Bone marrow (tissue), 2 donors: ENCODE measurements at regions not wholly inside any gene's neighbourhood (a gene's known extent, or its start where the extent isn't known, plus 50 kb on each side); places are given as distances from the start of the nearest gene placed in this dataset.

Source experiments
- DNase-seq, 2 donors: peaks; one replicate each; lab custom pipeline; 2025; lab: John Stamatoyannopoulos, UW

DNA sequence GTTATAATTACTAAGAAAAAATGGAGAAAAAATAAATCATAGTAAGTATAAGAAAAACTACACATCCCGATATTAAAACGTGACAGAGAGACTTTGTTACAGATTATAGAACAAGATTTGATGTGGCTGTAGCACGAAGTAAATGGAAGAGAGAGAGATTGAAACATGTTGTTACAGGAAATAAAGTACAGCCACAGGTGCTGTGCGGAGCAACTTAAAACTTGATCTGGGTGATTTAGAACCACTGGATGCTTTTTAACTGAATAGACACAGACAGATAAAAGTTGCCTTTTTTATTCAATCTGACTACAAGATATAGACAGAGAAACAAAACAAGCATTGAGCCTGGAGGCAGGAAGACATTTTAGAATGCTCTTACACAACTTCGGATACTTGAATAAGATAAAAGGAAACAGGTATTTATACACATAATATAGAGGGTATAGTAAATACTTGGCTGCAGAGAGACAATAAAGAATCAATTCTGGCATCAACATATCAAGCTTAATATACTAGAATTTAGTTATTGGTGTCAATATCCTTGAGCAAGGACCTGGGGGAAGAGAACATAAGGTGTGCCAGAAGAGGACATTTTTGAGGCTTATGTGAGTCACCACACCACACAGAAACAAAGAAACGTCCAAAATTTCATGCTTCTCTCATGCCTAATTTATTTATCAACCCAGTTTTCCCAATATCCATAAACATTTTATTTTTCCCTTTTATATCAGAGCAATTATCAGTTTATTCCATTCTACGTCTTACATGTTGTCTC, 548.5 kb downstream of the SLITRK1 start:
- no peak for DNase-seq

GRCh38 chr13:83332751-83333150, 549.5 kb downstream of the SLITRK1 start:
- no peak for DNase-seq

DNA sequence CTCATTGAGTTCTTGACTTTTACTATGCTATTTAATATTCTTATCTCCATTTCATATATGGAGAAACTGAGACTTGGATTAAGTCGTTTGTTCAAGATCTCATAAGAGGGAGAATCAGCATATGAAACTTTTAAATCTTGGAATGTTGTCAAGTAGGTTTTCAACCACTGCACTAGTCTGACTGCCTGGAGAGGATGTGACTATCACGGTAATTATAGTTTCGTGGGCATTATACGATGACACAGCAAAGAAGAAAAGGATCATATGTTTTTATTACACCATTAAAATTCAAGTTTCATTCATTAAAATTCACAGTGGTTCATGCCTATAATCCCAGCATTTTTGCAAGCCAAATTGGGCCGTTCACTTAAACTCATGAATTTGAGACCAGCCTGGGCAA, 555.2 kb downstream of the SLITRK1 start:
- DNase-seq, result no peak

DNA sequence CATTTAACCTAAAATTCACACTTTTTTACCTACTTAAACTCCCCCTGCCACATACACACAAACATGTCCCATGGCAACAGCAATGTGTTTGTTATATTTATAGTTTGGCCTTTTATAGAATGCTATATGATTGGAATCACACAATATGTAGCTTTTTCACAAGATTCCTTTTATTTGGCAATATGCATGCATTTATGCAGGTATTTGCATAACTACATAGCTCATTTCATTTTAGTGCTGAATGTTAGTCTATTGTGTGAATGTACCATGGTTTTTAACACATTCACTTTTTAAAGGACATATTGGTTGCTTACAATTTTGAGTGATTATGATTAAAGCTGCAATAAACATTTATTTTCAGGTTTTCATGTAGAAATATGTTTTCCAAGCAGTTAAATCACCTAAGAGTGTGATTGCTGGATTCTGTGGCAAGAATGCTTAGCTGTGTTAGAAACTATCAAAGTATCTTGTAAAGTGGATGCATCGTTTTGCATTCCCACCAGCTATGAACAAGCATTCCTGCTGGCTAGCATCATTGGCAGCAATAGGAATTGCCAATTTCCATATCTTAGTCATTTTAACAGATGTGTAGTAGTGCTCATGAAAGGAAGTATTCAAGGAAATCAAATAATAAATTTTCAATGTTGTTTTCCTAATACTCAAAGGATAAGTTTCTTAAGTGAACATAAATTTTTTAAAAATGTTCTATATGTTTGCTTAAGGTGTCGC, 557.0 kb downstream of the SLITRK1 start:
- no peak for DNase-seq

DNA sequence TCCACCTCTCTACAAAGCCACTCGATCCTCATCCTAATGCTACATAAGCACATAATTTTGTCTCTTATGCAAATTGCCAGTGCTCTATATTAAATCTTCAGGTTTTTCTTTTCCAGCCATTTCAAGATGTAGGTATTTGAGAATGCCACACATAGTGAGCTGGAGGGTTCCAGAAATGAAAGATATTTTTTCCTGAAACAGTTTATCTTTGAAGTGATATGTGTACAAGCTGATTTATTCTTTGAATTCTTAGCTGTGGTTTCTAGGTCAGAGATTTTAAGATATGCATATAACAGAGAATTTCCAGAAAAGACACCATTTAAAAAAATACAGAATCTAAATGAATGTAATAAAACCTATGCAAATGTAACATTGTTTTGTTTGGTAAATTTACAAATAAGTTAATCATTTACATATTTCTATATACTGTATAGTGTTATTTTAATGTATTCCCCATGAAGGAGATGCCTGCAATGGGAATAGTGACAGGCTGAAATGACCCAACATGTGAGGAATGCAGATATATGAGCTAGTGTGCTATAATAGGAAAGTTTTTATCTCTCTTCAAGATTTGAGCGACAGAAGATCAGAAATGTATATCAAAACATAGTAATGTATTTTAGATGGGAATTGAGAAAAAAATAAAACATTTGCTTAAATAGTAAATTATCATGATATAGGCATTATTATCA, 570.2 kb downstream of the SLITRK1 start:
- DNase-seq, result no peak

- no peak for DNase-seq
Observed at GRCh38 chr13:83298617-83299016, 583.7 kb downstream of the SLITRK1 start.

DNA sequence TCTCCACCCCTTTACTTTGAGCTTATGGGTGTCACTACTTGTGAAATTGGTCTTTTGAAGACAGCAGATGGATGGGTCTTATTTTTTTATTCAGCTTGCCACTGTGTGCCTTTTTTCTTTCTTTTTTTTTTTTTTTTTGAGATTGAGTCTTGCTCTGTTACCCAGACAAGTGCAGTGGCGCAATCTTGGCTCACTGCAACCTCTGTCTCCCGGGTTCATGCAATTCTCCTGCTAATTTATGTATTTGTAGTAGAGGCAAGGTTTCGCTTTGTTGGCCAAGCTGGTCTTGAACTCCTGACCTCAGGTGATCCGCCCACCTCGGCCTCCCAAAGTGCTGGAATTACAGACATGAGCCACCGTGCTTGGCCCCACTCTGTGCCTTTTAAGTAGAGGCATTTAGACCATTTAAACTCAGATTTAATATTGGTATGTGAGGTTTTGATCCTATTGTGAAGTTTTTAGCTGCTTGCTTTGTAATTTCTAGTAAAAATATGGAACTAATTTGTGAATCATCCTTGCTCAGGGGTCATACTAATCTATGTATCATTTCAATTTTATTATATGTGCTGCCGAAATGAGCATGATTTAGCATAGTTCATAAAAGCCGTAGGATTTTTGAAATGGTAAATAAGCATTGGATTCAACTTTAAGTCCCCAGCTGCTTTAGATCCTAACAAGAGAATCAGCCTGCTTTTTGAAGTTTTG, 584.5 kb downstream of the SLITRK1 start:
- DNase-seq, result no peak

DNA sequence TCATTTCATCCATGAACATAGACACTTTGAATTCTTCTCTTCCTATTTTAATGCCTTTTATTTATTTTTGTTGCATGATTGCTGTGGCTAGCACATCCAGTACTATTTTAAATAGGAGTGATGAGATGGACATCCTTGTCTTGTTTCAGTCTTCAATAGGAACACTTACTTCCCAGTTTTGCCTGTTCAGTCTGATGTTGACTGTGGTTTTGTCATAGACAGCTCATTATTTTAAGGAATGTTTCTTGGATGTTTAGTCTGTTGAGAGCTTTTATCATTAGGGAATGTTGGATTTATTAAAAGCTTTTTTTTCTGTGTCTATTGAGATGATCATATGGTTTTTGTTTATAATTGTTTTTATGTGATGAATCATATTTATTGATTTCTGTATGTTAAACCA, 586.6 kb downstream of the SLITRK1 start:
- DNase-seq, result no peak

GRCh38 chr13:83286737-83287136, 595.5 kb downstream of the SLITRK1 start:
- no peak for DNase-seq

DNA sequence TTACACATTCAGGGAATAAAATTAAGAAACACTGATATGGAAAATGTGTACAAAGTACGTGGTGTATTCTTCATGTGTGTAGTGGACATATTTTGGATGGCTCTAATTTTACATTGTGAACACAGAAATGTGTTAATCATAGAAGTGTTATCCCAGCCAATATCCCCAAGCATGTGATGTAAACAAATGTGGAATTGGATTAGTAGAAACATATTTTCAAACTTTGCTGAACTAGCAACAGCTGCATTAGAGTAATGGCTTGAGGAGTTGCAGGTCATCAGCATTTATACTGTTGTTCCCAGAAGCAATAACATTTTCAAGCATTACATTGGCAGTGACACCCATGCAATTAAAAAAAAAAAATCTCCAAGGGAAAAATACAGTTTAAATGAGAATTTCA, 600.6 kb downstream of the SLITRK1 start:
- DNase-seq, result no peak

DNA sequence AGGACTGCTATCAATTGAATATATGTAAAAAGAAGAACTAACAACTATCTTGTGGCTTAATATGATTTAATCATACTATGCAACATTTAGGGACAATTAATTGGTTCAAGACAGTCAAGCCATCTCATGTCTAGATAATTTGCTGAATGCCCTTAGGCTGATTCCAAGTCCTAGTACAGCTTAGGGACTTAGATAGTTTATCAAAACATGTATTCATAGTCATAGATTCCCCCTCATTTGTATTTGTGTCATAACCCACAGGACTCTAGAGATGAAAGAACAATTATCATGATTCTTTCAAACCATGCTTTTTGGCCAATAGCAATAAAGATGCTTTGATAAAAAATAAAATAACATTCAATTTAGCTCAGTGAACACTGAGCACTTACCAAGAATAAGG, 607.6 kb downstream of the SLITRK1 start:
- no peak for DNase-seq

DNA sequence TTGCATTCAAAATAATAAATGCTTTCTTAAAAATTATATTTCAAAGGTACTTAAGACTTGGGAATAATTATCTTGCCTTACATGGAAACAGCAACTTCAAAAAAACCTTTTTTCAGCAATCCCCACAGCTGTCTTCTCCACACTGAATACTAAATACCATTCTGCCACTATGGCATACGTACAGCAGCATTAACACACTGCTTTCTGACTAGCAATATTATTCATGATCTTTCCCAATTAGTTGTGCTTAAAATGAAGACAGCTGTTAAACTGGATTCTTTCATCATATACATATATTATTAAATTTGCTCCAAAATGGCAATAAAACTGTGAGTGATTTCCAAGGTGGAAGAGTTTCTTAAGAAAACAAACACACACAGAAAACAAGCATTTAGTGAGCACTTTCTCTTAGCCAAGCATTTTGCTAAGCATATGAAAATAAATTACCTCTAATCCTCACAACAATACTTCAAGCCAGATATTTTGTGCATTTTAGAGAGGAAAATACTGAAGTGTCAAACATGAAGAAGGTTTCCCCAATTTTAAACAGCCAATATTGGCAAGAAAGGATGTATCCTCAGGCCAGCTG, 609.5 kb downstream of the SLITRK1 start:
- no peak for DNase-seq

DNA sequence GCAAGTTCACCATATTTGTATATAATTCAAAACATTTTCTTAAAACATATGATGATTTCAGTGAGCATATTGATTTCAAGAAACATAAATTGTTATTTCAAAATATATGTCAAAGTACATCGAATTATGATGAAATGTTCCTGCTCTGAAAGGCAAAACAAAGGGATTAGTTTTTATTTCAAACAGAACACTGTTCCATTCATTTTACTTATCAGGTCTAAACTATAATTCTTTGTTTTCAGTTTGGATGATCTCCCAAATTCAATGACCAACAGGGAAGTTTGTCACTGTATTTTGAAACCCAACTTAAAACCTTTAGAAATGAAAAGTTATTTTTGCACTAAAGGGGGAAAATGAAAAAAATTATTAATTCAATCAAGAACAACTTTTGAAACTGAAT, 610.2 kb downstream of the SLITRK1 start:
- no peak for DNase-seq

DNA sequence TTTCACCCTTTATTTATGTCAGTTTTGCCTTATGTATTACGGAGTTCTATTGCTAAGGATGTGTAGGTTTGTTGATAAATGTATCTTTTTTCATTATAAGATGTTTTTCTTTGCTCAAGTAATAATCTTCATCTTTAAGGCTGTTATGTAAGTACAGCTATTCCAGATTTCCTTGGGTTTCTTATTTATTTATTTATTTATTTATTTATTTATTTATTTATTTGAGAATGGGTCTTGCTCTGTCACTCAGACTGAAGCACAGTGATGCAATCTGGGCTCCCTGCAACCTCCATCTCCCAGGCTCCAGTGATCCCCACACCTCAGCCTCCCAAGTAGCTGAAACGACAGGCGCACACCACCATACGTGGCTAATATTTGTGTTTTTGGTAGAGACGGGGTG, 617.0 kb downstream of the SLITRK1 start:
- DNase-seq, result no peak

DNA sequence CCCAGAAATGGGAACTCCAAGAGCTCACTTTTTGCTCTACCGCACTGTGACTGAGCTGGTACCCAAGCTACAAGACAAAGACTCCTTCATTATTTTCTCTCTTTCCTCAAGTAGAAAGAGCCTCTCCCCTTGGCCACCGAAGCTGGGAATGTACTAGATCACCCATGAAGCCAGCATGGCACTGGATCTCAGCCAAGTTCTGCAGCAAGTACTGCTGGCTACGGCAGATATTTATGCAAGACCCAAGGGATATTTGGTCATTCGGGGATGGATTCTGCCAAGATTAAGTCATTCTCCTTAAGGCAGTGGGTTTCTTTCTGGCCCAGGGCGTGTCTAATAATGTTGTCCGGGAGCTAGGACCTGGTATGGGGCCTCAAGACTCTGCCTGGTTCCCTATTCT, 633.5 kb downstream of the SLITRK1 start:
- no peak for DNase-seq

DNA sequence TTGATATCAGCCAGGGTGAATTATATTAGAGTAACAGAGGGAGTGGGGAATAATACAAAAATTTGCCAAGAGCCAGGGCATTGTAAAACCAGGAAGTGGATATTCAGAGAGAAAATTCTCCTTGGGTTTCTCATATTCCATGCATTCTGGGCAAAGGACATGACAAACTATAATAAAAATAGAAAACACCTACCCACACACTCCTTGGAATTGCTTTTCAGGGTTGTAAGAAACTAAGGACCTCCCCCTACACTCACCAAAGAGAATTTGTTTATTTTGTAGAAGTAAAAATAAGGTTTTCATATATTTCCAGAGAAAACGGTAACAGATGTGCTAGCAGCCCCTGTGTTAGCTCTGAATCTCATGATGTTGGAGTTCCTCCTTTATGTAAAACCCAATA, 649.6 kb downstream of the SLITRK1 start:
- DNase-seq, result no peak

GRCh38 chr13:83229574-83230305, 652.5 kb downstream of the SLITRK1 start:
- DNase-seq, result no peak

GRCh38 chr13:83223546-83223945, 658.7 kb downstream of the SLITRK1 start:
- DNase-seq, result no peak

- DNase-seq, result no peak
Observed at GRCh38 chr13:83221813-83222241, 660.4 kb downstream of the SLITRK1 start.

DNA sequence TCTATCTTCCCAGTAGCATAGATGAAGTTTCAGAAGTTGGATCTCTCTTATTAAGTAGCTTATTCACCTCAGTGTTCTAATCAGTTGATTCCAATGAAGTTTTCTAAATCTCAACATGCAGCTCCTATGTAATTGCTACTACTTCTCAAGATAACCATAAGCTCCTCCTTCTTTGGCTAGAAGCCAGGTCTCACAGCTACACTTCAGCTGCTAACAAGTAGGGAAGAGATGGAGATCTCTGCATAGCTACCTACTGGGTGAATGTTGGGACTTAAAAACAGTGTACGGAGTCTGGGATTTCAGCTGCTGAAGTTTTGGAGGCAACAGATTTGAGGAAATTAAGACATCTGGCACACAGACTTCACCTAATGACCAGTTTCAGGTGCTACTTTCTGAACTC, 661.0 kb downstream of the SLITRK1 start:
- DNase-seq, result no peak

GRCh38 chr13:83220241-83220640, 662.0 kb downstream of the SLITRK1 start:
- no peak for DNase-seq
